Activated naive CD4-positive, alpha-beta T cell treated with anti-CD3 and anti-CD28 coated beads for 36 hours (primary cell): ENCODE measurements at regions not wholly inside any gene's neighbourhood (a gene's known extent, or its start where the extent isn't known, plus 50 kb on each side); places are given as distances from the start of the nearest gene placed in this dataset.

ENCODE experiments used
- CTCF ChIA-PET: fragments of 350-600 bp; sonication (Branson Sonifier 250); formaldehyde crosslinking; loops from one replicate; lab custom pipeline; 2021; ENCODE audit warnings: antibody characterized with exemption; lab: Charles Lee
- DNase-seq: peaks from one replicate; pipeline ENCODE4 v3.0.0-alpha.2; 2020
- H3K27ac Mint-ChIP-seq: one replicate; pipeline ENCODE4 v1.8.0; 2021; ENCODE audit warnings: mild to moderate bottlenecking, mixed read lengths
- H3K27me3 Mint-ChIP-seq: one replicate; pipeline ENCODE4 v1.8.0; 2021; ENCODE audit warnings: low read depth, mixed read lengths
- H3K36me3 Mint-ChIP-seq: one replicate; pipeline ENCODE4 v1.8.0; 2021; ENCODE audit warnings: low read depth, mixed read lengths
- H3K4me1 Mint-ChIP-seq: one replicate; pipeline ENCODE4 v1.8.0; 2021; ENCODE audit warnings: low read depth, mixed read lengths
- H3K4me3 Mint-ChIP-seq: one replicate; pipeline ENCODE4 v1.8.0; 2021; ENCODE audit warnings: mild to moderate bottlenecking, moderate library complexity, mixed read lengths
- H3K9me3 Mint-ChIP-seq: one replicate; pipeline ENCODE4 v1.8.0; 2021; ENCODE audit warnings: mixed read lengths
- intact Hi-C: fragments of 100-400 bp; cut with micrococcal nuclease; formaldehyde crosslinking; loops from one replicate; pipeline ENCODE4 v1.15.1; 2023

DNA sequence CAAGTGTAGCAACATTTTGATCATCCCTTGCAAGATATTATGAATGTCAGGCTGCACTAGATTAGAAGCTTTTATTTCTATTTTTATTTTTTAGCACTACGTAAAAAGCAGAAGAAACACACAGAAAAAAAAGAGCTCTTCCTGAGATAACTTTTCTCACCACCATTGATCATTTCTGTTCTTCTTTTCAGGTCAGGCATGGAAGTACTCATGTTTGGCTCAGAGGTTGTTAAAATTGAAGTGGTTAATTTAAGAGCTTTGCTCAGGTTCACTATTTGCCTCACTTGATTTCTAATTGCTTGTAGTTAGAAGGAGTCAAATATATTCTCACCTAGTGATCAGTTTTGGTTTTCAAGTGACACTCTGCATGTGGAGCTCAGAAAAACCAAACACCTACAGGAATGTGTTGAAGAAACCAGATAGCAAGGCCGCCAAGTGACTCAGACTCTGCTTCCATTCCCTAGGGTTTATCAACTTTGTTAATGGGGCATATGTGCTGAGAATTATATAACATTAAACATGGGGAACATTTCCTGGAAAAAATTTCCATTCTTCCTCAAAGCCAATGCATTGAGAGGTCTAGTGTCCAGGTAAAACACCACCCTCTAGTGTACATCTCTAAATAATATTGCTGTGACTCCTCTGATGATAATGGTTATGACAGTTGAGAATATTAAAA, 679.8 kb downstream of the CETN3 start:
- no peak for DNase-seq
- Mint-ChIP-seq H3K9me3 (peaks cover 3% of the 10 kb centered on the region), H3K27ac (no peak overlapping the region), H3K4me1 (no peaks in the 10 kb centered on the region), H3K27me3 (no peaks in the 10 kb centered on the region), H3K36me3 (no peaks in the 10 kb centered on the region), H3K4me3 (no peak overlapping the region)
- CTCF ChIA-PET = no interaction called here
- intact Hi-C loops = no loop called here

DNA sequence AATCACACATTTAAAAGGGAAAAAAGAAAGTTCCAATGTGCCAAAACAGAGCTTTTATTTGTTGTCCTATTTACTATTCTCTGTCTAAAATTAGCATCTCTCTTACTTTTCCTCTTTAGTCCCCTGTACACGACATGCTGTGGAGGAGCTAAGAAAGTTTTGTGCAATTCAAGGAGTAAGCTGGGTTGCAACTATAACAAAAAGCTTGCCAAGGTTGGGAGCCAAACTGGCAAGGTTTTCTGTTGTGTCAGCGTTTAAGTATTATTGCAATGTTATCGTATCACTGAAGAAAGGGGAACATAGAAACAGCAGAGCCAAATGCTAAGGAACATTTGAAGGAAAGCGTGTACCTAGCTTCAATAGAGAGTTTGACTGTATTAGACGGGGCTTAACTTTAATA, 680.8 kb downstream of the CETN3 start:
- Mint-ChIP-seq H3K36me3 (no peaks in the 10 kb centered on the region), H3K9me3 (peaks cover 3% of the 10 kb centered on the region), H3K27ac (no peak overlapping the region), H3K4me1 (no peaks in the 10 kb centered on the region), H3K27me3 (no peaks in the 10 kb centered on the region), H3K4me3 (no peak overlapping the region)
- intact Hi-C loops = no loop called here
- CTCF ChIA-PET = no interaction called here
- no peak for DNase-seq

DNA sequence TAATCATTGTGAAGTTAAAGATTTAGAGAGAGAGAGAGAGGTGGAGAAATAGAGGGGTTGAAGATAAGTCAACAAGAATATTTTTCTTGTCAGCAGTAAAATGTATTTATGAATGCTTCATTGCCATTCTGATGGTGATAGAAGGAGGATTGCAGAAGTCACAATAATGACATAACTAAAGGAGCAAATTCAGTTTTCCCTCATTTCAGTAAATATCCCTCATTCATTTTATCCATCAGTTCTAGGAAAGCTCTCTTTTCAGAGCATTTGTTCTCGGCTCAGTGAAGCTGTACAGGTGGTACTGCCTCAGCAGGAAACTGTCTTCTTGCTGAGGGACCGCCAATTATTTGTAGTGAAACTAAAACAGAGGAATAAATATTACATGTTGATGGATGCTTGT, 681.4 kb downstream of the CETN3 start:
- Mint-ChIP-seq H3K36me3 (no peaks in the 10 kb centered on the region), H3K4me1 (no peaks in the 10 kb centered on the region), H3K27ac (no peak overlapping the region), H3K4me3 (no peak overlapping the region), H3K9me3 (peaks cover 3% of the 10 kb centered on the region), H3K27me3 (no peaks in the 10 kb centered on the region)
- DNase-seq = no peak
- intact Hi-C loops = no loop called here
- CTCF ChIA-PET = no interaction called here

DNA sequence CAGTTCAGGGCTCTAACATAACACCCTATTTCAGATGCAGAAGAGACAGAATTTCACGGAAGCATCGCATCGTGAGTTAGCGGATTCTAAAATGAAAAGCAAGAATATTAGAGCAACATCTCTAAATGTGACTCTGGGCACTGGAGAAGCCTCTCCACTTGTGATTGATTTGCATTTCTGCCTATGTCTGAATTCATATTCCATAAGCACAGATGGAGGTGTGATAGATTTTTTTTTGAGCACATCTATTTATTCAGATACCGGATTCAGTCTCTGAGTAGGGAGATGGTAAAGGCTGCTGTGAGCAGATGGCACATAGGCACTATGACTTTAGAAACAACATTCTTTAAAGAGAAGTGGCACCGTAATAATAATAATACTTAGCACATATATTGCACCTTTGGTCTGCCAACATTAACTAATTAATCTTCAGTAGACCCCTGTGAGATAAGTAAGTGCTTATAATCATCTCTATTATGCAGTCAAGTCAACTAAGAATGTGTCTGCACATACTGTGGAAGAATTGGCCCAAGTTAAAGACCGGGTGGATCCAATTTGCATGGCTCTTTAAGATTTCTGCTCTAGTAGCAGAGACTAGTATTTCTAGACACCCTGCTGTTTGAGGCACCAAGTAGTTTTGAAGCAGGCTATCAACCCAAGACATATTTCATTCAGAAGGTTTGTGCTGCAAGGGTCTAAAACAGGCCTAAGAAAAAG, 685.0 kb downstream of the CETN3 start:
- CTCF ChIA-PET = no interaction called here
- H3K9me3 Mint-ChIP-seq = no peaks in the 10 kb centered on the region
- intact Hi-C loops = no loop called here

DNA sequence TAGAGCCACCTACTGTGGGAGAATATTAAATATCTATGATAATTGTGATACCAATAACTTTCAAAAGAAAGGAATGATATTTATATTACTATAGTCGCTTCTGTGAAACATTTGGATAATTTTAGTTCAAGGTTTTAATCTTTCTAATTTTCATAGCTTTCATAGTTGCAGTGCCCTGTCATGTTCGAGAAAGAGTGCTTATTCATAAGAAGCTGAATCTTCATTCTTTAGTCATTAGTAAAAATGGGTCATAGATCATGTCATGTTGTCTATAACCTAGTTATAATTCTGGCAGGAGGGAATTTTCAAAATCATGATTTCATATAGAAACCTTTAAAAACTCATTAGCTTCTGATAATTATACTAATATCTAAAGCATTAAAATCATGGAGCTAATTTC, 685.6 kb downstream of the CETN3 start:
- no peaks in the 10 kb centered on the region for H3K36me3 Mint-ChIP-seq
- H3K9me3 Mint-ChIP-seq = no peaks in the 10 kb centered on the region
- no peak overlapping the region for H3K27ac Mint-ChIP-seq
- H3K4me1 Mint-ChIP-seq = no peaks in the 10 kb centered on the region
- CTCF ChIA-PET = no interaction called here
- H3K4me3 Mint-ChIP-seq = no peak overlapping the region
- H3K27me3 Mint-ChIP-seq = no peaks in the 10 kb centered on the region
- DNase-seq = no peak
- intact Hi-C loops = no loop called here

More for the DNA sequence above, 685.0 kb downstream of the CETN3 start:
- Mint-ChIP-seq H3K27ac (no peak overlapping the region), H3K4me1 (no peaks in the 10 kb centered on the region), H3K27me3 (no peaks in the 10 kb centered on the region), H3K36me3 (no peaks in the 10 kb centered on the region), H3K4me3 (no peak overlapping the region)
- no peak for DNase-seq

DNA sequence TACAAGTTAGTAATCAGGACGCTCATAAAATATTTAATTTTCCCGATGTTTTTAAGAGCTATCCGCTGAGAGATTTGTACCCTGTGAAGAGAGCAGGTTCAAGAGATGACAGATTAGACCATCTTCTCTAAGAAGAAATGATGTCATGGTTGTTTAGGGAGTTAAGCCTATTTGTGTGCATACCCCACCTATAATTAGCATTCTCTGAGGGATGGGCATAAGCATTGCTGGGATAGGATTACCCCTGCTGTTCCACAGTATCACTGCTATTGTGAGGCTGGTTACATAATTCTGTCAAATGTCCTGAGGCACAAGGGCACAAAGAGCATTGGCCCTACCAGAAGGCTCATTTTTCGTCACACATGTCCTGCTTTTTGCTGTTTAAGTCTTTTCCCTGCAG, 687.0 kb downstream of the CETN3 start:
- H3K4me3 Mint-ChIP-seq = no peak overlapping the region

DNA sequence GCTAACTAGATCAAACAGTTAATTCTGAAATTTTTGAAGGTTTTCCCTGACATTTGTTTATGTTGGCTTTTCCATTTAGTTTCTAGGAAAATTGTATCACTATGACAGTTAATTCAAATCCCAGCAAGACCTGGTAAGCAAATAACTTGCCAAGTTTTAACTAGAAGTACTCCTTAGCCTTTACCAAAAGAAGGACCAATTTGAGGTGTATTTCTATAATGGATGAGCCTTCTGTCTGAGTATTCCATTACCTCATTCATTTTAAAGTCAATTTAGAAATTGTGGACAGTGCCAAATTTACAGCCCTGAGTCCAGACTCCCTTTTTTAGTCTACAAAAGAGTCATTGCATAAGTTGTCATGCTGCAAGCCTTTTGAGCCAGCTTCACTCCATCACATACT, 687.6 kb downstream of the CETN3 start:
- Mint-ChIP-seq H3K36me3 (no peaks in the 10 kb centered on the region), H3K27me3 (no peaks in the 10 kb centered on the region), H3K9me3 (no peaks in the 10 kb centered on the region), H3K4me3 (no peak overlapping the region), H3K4me1 (no peaks in the 10 kb centered on the region), H3K27ac (no peak overlapping the region)
- intact Hi-C loops = no loop called here
- DNase-seq = no peak
- CTCF ChIA-PET = no interaction called here

More for the DNA sequence above, 687.0 kb downstream of the CETN3 start:
- intact Hi-C loops = no loop called here
- Mint-ChIP-seq H3K36me3 (no peaks in the 10 kb centered on the region), H3K4me1 (no peaks in the 10 kb centered on the region), H3K27ac (no peak overlapping the region), H3K9me3 (no peaks in the 10 kb centered on the region), H3K27me3 (no peaks in the 10 kb centered on the region)
- no peak for DNase-seq
- CTCF ChIA-PET = no interaction called here

DNA sequence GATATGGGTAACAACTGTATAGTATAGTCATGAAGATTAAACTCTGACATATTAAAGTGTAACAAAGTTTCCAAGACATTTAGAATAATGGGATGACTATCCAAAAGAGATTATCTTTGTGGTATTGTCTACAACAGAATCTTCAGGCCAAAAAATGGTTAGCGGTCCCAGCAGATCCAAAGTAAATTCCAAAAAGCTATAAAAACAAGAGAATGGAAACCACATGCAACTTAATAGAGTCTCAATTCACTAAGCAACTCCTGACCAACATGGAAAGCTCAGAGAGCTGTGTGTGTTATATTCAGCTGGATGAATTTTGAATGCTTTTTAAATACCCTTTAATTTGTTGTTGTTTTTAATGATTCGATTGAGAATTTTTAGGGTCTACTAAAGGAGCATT, 688.2 kb downstream of the CETN3 start:
- Mint-ChIP-seq H3K36me3 (no peaks in the 10 kb centered on the region), H3K4me1 (no peaks in the 10 kb centered on the region), H3K9me3 (no peaks in the 10 kb centered on the region), H3K27ac (no peak overlapping the region), H3K4me3 (no peak overlapping the region), H3K27me3 (no peaks in the 10 kb centered on the region)
- no peak for DNase-seq
- CTCF ChIA-PET = no interaction called here
- intact Hi-C loops = no loop called here

DNA sequence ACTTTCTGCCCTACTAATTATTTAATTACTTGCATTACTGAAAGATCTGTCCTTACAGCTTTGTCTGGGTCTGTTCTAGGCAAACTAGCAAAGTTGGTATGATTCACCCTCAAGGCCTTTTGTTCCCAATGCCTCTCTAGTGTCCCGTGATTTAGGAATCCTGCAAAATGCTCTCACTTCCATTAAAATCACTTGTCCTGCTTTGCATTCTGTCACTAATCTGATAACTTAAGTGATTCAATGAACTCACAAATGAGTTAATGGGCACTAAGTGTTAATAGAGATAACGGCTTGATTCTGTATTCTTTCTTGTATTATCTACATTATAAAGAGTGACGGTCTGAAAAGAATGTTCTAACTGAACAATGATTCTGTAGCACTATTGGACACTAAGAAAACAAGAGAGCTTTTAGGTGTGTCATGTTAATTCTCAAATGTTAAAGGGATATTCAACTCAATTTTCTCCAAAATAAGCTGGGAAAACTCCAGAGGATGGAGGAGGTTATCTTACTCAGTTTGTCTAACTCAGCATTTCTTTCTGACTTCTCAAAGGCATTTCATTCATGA, 697.3 kb downstream of the CETN3 start:
- Mint-ChIP-seq H3K36me3 (no peaks in the 10 kb centered on the region), H3K27me3 (no peaks in the 10 kb centered on the region), H3K4me3 (no peak overlapping the region), H3K9me3 (no peaks in the 10 kb centered on the region), H3K27ac (no peak overlapping the region), H3K4me1 (no peaks in the 10 kb centered on the region)
- intact Hi-C loops = no loop called here
- no peak for DNase-seq
- CTCF ChIA-PET = no interaction called here

DNA sequence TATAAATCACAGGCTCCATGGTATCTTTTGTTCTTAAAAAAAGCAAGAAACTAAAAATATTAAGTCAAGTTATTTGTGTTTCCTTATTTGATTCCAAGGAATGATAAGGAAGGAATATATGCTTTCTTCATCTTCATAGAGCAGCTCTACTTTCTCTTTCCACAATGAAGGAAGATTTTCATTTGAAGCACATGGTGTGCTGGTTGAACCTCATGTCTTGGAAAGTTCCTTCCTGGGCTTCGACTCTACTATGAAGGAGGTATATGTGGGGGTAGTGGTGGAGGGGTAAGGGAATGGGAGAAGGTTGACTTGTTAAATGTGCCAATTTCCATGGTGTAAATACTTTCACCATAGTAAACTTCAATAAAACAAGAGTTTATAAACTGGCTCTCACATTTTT, 698.0 kb downstream of the CETN3 start:
- CTCF ChIA-PET = no interaction called here
- no peak for DNase-seq
- intact Hi-C loops = no loop called here
- no peak overlapping the region for H3K27ac Mint-ChIP-seq
- H3K4me1 Mint-ChIP-seq = no peaks in the 10 kb centered on the region
- H3K4me3 Mint-ChIP-seq = no peak overlapping the region
- no peaks in the 10 kb centered on the region for H3K9me3 Mint-ChIP-seq
- H3K27me3 Mint-ChIP-seq = no peaks in the 10 kb centered on the region
- H3K36me3 Mint-ChIP-seq = no peaks in the 10 kb centered on the region

DNA sequence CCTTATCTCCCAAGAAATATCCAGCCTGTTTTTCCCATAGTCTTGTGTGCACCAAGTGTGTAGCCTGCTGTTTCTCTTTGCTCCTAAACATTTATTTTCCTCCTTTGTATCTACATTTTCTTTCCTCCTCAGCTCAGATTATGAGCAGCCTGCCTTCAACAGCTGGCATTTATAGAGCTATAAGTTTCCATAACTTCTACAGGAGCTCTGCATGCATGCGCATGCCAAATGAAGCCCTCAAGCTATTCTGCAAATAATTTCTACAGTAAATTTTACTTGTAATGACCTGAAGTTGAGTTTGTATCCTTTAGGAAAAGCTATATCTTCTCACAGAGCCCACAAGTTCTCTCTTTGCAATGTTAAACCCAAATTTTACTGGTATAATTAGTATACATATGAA, 699.5 kb downstream of the CETN3 start:
- no peak for DNase-seq
- no peak overlapping the region for H3K27ac Mint-ChIP-seq
- H3K9me3 Mint-ChIP-seq = no peaks in the 10 kb centered on the region
- no peaks in the 10 kb centered on the region for H3K27me3 Mint-ChIP-seq
- CTCF ChIA-PET = interaction anchor here (0.6 kb wide), 1 partner anchor 1095 kb away, joined by 3 read pairs; no protein-coding TSS in a partner anchor
- H3K4me1 Mint-ChIP-seq = no peaks in the 10 kb centered on the region
- no peaks in the 10 kb centered on the region for H3K36me3 Mint-ChIP-seq
- no peak overlapping the region for H3K4me3 Mint-ChIP-seq
- intact Hi-C loops = no loop called here

DNA sequence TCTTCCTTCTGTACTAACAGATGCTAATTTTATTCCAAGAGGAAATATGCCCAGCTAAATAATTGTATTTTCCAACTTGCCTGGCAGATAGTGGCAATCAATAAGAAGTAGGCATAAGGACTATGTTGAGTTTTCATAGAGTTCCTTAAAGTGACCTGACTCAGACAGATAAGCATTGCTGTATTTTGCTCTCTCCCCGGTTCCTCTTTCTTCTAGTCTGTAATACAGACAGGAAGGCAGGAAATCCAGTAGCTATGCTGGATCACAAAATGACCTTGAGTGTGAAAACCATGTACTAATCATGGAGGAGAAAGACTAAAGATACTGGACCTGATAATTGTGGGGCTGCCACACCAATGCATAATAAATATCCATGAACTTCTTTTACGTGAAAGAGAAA, 701.7 kb downstream of the CETN3 start:
- Mint-ChIP-seq H3K27me3 (no peaks in the 10 kb centered on the region), H3K4me1 (no peaks in the 10 kb centered on the region), H3K36me3 (no peaks in the 10 kb centered on the region), H3K4me3 (no peak overlapping the region), H3K27ac (no peak overlapping the region), H3K9me3 (no peaks in the 10 kb centered on the region)
- intact Hi-C loops = no loop called here
- no peak for DNase-seq
- CTCF ChIA-PET = no interaction called here

DNA sequence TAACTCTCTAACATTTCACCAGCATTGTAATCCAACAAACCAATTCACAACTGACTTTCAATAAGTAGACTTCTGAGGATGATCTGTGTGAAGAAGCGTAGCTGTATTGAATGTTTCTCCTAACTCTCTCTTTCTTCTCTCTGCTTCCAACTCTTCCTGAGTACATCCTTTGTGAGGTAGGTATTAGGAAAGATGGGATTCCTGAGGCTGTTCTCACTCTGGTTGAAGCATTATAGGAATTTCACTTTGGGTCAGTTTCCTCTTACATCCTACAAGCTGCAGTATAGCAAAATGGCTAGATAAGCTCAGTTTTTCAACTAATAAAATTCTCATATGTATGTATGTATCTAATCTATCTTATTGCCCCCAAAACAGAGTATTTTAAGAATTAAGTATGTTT, 702.8 kb downstream of the CETN3 start:
- Mint-ChIP-seq H3K4me1 (no peaks in the 10 kb centered on the region), H3K4me3 (no peak overlapping the region), H3K27me3 (no peaks in the 10 kb centered on the region), H3K36me3 (no peaks in the 10 kb centered on the region), H3K9me3 (no peaks in the 10 kb centered on the region), H3K27ac (no peak overlapping the region)
- CTCF ChIA-PET = no interaction called here
- no peak for DNase-seq
- intact Hi-C loops = no loop called here
